Panc1 (cell line): ENCODE measurements at regions not wholly inside any gene's neighbourhood (a gene's known extent, or its start where the extent isn't known, plus 50 kb on each side); places are given as distances from the start of the nearest gene placed in this dataset.
A peak's percentile ranks its signal among the peaks of the same experiment; 100 is the strongest.

Source experiments
- ATAC-seq: fragments of 200-7000 bp; cut with Tn5 transposase; 2 replicates; pipeline ENCODE4 v1.9.1; 2020; ENCODE audit warnings: mild to moderate bottlenecking, moderate library complexity
- BruUV-seq: library from RNA; stranded (reverse); fragments of 400-500 nt; replicated peaks from 2 replicates; lab custom pipeline; 2021; lab: Mats Ljungman, UMichigan
- CTCF ChIA-PET: fragments of 300-600 bp; sonication (Branson Sonifier 250); formaldehyde crosslinking; loops from one replicate; lab custom pipeline; 2022; ENCODE audit warnings: antibody characterized with exemption; lab: Charles Lee
- POLR2A ChIA-PET: fragments of 300-600 bp; sonication (Branson Sonifier 250); formaldehyde crosslinking; loops from one replicate; lab custom pipeline; 2022; ENCODE audit warnings: antibody characterized with exemption; lab: Charles Lee
- DNase-seq: peaks from one replicate; pipeline ENCODE4 v3.0.0-alpha.2; 2010; ENCODE audit warnings: low read depth, low spot score
- H3K27ac ChIP-seq: 2 replicates; pipeline ENCODE4 v1.5.1; 2011; ENCODE audit warnings: mild to moderate bottlenecking, low read length, inconsistent platforms
- H3K27me3 ChIP-seq: fragments of 200-500 bp; sonication (Bioruptor generic); 2 replicates; pipeline ENCODE4 v1.6.0; 2014; ENCODE audit warnings: low read length, inconsistent platforms; ENCODE audit not compliant: control insufficient read depth, insufficient read depth
- H3K36me3 ChIP-seq: fragments of 200-500 bp; sonication (Bioruptor generic); 2 replicates; pipeline ENCODE4 v1.5.1; 2014; ENCODE audit warnings: inconsistent platforms, mild to moderate bottlenecking, low read length, moderate library complexity; ENCODE audit not compliant: control insufficient read depth, insufficient read depth
- H3K4me1 ChIP-seq: 2 replicates; pipeline ENCODE4 v1.5.1; 2011; ENCODE audit warnings: inconsistent platforms, mild to moderate bottlenecking, low read length, moderate library complexity; ENCODE audit not compliant: control insufficient read depth, insufficient read depth
- H3K4me3 ChIP-seq, 2 experiments: 2 replicates each; pipeline ENCODE4 v1.5.1; 2011 to 2012; ENCODE audit warnings: low read depth in 2 of 2, low read length in 2 of 2, mild to moderate bottlenecking in 2 of 2, inconsistent platforms in 1 of 2, moderate library complexity in 1 of 2
- H3K9me3 ChIP-seq: fragments of 200-500 bp; sonication (Bioruptor generic); 2 replicates; pipeline ENCODE4 v1.5.1; 2014; ENCODE audit warnings: low read depth, mild to moderate bottlenecking, inconsistent platforms, low read length, moderate library complexity; ENCODE audit not compliant: control insufficient read depth, insufficient read depth
- CTCF ChIP-seq: fragments of 450-650 bp; IDR thresholded peaks from 2 replicates; pipeline ENCODE4 v1.5.1; 2017; ENCODE audit warnings: mild to moderate bottlenecking
- POLR2AphosphoS5 ChIP-seq: IDR thresholded peaks from 2 replicates; pipeline ENCODE4 v1.6.1; 2012; ENCODE audit warnings: mild to moderate bottlenecking, low read depth, low read length, moderate library complexity
- REST ChIP-seq, 2 experiments: IDR thresholded peaks; 2 replicates each; pipeline ENCODE4 v1.6.1; 2011 to 2012; ENCODE audit warnings: low read depth in 2 of 2, control low read depth in 1 of 2, low read length in 1 of 2, mild to moderate bottlenecking in 1 of 2, moderate library complexity in 1 of 2; ENCODE audit not compliant: insufficient read depth in 1 of 2
- SIN3A ChIP-seq: IDR thresholded peaks from 2 replicates; pipeline ENCODE4 v1.6.1; 2012; ENCODE audit warnings: low read depth, mild to moderate bottlenecking, low read length, moderate library complexity, borderline replicate concordance; ENCODE audit not compliant: insufficient read depth
- TCF7L2 ChIP-seq: IDR thresholded peaks from 2 replicates; pipeline ENCODE4 v1.6.1; 2011; ENCODE audit warnings: mild to moderate bottlenecking, low read depth, low read length, inconsistent platforms
- in situ Hi-C: cut with HindIII; loops from 2 replicates; pipeline ENCODE4 v1.10.0; 2016; ENCODE audit warnings: low sequenced_read_pairs, low pct_unique_long_range_greater_than_20kb
- intact Hi-C: fragments of 100-400 bp; cut with micrococcal nuclease; formaldehyde crosslinking; loops from one replicate; pipeline ENCODE4 v1.10.0; 2022; ENCODE audit not compliant: unreplicated experiment

- ChIA-PET POLR2A (no interaction called here), CTCF (no interaction called here)
- no peak for TF ChIP-seq POLR2AphosphoS5
- no peak for TF ChIP-seq CTCF
- no peak for TF ChIP-seq TCF7L2
- no peak for TF ChIP-seq REST (IDR thresholded peaks at IDR 0.05; ENCODE audit: insufficient read depth in 1 of 2, low read depth in 2 of 2, low read length in 1 of 2)
- TF ChIP-seq SIN3A = no peak
Observed at GRCh38 chr5:5980538-5980895, 397.8 kb downstream of the MED10 start.

GRCh38 chr5:5979761-5980537 lies 398.4 kb downstream of the MED10 start:
- H3K4me3 ChIP-seq = no peak overlapping the region
- TF ChIP-seq POLR2AphosphoS5 = no peak
- no peak for TF ChIP-seq SIN3A
- no peaks in the 10 kb centered on the region for H3K27me3 ChIP-seq
- ChIA-PET CTCF (no interaction called here), POLR2A (no interaction called here)
- intact Hi-C loops (no loop called here), in situ Hi-C loops (no loop called here)
- H3K9me3 ChIP-seq = no peaks in the 10 kb centered on the region
- H3K36me3 ChIP-seq = no peaks in the 10 kb centered on the region
- ATAC-seq = no peak
- DNase-seq = no peak
- BruUV-seq = no TSS peak
- no peaks in the 10 kb centered on the region for H3K4me1 ChIP-seq
- H3K27ac ChIP-seq = no peak overlapping the region

More at GRCh38 chr5:5980538-5980895, 397.8 kb downstream of the MED10 start:
- no peak overlapping the region for H3K4me3 ChIP-seq
- H3K27ac ChIP-seq = no peak overlapping the region
- DNase-seq = no peak
- H3K4me1 ChIP-seq = no peaks in the 10 kb centered on the region
- intact Hi-C loops (no loop called here), in situ Hi-C loops (no loop called here)
- no TSS peak for BruUV-seq
- ATAC-seq = no peak
- H3K36me3 ChIP-seq = no peaks in the 10 kb centered on the region
- H3K27me3 ChIP-seq = no peaks in the 10 kb centered on the region
- no peaks in the 10 kb centered on the region for H3K9me3 ChIP-seq

GRCh38 chr5:5979377-5979760 lies 399.0 kb downstream of the MED10 start:
- H3K27ac ChIP-seq = no peak overlapping the region
- no TSS peak for BruUV-seq
- H3K36me3 ChIP-seq = no peaks in the 10 kb centered on the region
- POLR2A ChIA-PET = no interaction called here
- no peaks in the 10 kb centered on the region for H3K9me3 ChIP-seq
- H3K27me3 ChIP-seq = no peaks in the 10 kb centered on the region
- H3K4me3 ChIP-seq = no peak overlapping the region
- TF ChIP-seq SIN3A = no peak
- no peak for TF ChIP-seq POLR2AphosphoS5
- TF ChIP-seq REST (IDR thresholded peaks at IDR 0.05; ENCODE audit: insufficient read depth in 1 of 2, low read depth in 2 of 2, low read length in 1 of 2) = no peak
- no peak for TF ChIP-seq TCF7L2
- TF ChIP-seq CTCF = no peak
- no peaks in the 10 kb centered on the region for H3K4me1 ChIP-seq
- ATAC-seq (no peak), DNase-seq (peak; percentile 8)
- intact Hi-C loops (no loop called here), in situ Hi-C loops (no loop called here)
- CTCF ChIA-PET = no interaction called here
